DND-41 (cell line): ENCODE measurements at regions not wholly inside any gene's neighbourhood (a gene's known extent, or its start where the extent isn't known, plus 50 kb on each side); places are given as distances from the start of the nearest gene placed in this dataset.

Experiments used
- ATAC-seq: fragments of 200-7000 bp; cut with Tn5 transposase; 3 replicates; pipeline ENCODE4 v1.9.1; 2021; ENCODE audit warnings: low read depth; ENCODE audit not compliant: insufficient read depth
- DNase-seq: peaks from one replicate; pipeline ENCODE4 v3.0.0-alpha.2; 2020
- H2AFZ ChIP-seq: 2 replicates; pipeline ENCODE4 v1.6.0; 2012; ENCODE audit warnings: low read depth, low read length
- H3K27ac ChIP-seq: 2 replicates; pipeline ENCODE4 v1.5.1; 2012; ENCODE audit warnings: low read length, inconsistent platforms
- H3K27me3 ChIP-seq: fragments of 200-600 bp; sonication (generic); 2 replicates; pipeline ENCODE4 v1.6.0; 2012; ENCODE audit warnings: low read length, mild to moderate bottlenecking, inconsistent platforms; ENCODE audit not compliant: insufficient read depth, poor library complexity
- H3K36me3 ChIP-seq: 2 replicates; pipeline ENCODE4 v1.5.1; 2012; ENCODE audit warnings: low read length, inconsistent platforms; ENCODE audit not compliant: insufficient read depth
- H3K4me1 ChIP-seq: 2 replicates; pipeline ENCODE4 v1.5.1; 2012; ENCODE audit warnings: mild to moderate bottlenecking, low read length; ENCODE audit not compliant: insufficient read depth
- H3K4me2 ChIP-seq: 2 replicates; pipeline ENCODE4 v1.6.0; 2012; ENCODE audit warnings: mild to moderate bottlenecking, moderate library complexity, low read length, inconsistent platforms; ENCODE audit not compliant: insufficient read depth
- H3K4me3 ChIP-seq, 2 experiments: fragments of 200-600 bp in 1 of 2; shearing (Covaris generic) in 1 of 2; 2 replicates each; pipeline ENCODE4 v1.5.1; 2012 to 2016; ENCODE audit warnings: inconsistent platforms in 2 of 2, low read length in 2 of 2, mild to moderate bottlenecking in 2 of 2, low read depth in 1 of 2, moderate library complexity in 1 of 2
- H3K79me2 ChIP-seq: 2 replicates; pipeline ENCODE4 v1.6.0; 2012; ENCODE audit warnings: low read length, inconsistent platforms; ENCODE audit not compliant: insufficient read depth
- H3K9ac ChIP-seq: 2 replicates; pipeline ENCODE4 v1.6.0; 2012; ENCODE audit warnings: low read depth, mild to moderate bottlenecking, inconsistent platforms, low read length, moderate library complexity
- H3K9me3 ChIP-seq: 2 replicates; pipeline ENCODE4 v1.5.1; 2012; ENCODE audit warnings: low read length, moderate library complexity, mild to moderate bottlenecking, inconsistent platforms; ENCODE audit not compliant: insufficient read depth, severe bottlenecking
- H4K20me1 ChIP-seq: 2 replicates; pipeline ENCODE4 v1.6.0; 2012; ENCODE audit warnings: low read length; ENCODE audit not compliant: insufficient read depth
- CTCF ChIP-seq: IDR thresholded peaks from 2 replicates; pipeline ENCODE4 v1.5.1; 2012; ENCODE audit warnings: borderline replicate concordance, low read length, moderate library complexity, mild to moderate bottlenecking; ENCODE audit not compliant: poor library complexity, severe bottlenecking; ENCODE audit errors: extremely low read depth
- EZH2 ChIP-seq: IDR thresholded peaks from 3 replicates; pipeline ENCODE4 v1.6.1; 2012; ENCODE audit warnings: borderline replicate concordance, low read depth, mild to moderate bottlenecking, moderate library complexity, low read length, inconsistent platforms; ENCODE audit not compliant: severe bottlenecking

- Histone ChIP-seq H3K4me2 (no peak overlapping the region), H4K20me1 (no peaks in the 10 kb centered on the region), H3K79me2 (no peaks in the 10 kb centered on the region), H3K36me3 (no peaks in the 10 kb centered on the region), H3K4me1 (no peaks in the 10 kb centered on the region), H2AFZ (no peak overlapping the region), H3K9me3 (no peaks in the 10 kb centered on the region), H3K9ac (no peak overlapping the region), H3K27me3 (peaks cover 5% of the 10 kb centered on the region), H3K27ac (no peak overlapping the region), H3K4me3 (no peak overlapping the region)
- DNase-seq (no peak), ATAC-seq (no peak)
- TF ChIP-seq CTCF, result no peak
- TF ChIP-seq EZH2, result no peak
Measured at GRCh38 chr3:43926055-43926454, 235.3 kb downstream of the ABHD5 start.

GRCh38 chr3:43932921-43933320 lies 242.2 kb downstream of the ABHD5 start:
- DNase-seq (no peak), ATAC-seq (no peak)
- Histone ChIP-seq H3K79me2 (no peaks in the 10 kb centered on the region), H3K27ac (no peak overlapping the region), H3K4me3 (no peak overlapping the region), H3K4me1 (no peaks in the 10 kb centered on the region), H3K27me3 (no peaks in the 10 kb centered on the region), H3K9ac (no peak overlapping the region), H3K4me2 (no peak overlapping the region), H3K9me3 (no peaks in the 10 kb centered on the region), H2AFZ (no peak overlapping the region), H3K36me3 (no peaks in the 10 kb centered on the region), H4K20me1 (no peaks in the 10 kb centered on the region)
- TF ChIP-seq EZH2 (no peak), CTCF (no peak)

GRCh38 chr3:43948013-43948412 lies 257.3 kb downstream of the ABHD5 start:
- Histone ChIP-seq H3K4me2 (no peak overlapping the region), H3K9me3 (no peaks in the 10 kb centered on the region), H4K20me1 (no peaks in the 10 kb centered on the region; the same call in 1 of the 2 replicates), H3K9ac (no peak overlapping the region), H3K36me3 (no peaks in the 10 kb centered on the region), H3K79me2 (no peaks in the 10 kb centered on the region), H2AFZ (no peak overlapping the region), H3K27ac (no peak overlapping the region), H3K27me3 (peaks cover 14% of the 10 kb centered on the region), H3K4me1 (no peaks in the 10 kb centered on the region; the same call in 1 of the 2 replicates), H3K4me3 (no peak overlapping the region)
- ATAC-seq (no peak), DNase-seq (no peak)
- TF ChIP-seq CTCF, result no peak
- TF ChIP-seq EZH2, result no peak

GRCh38 chr3:43949594-43949993 lies 258.9 kb downstream of the ABHD5 start:
- DNase-seq, result no peak
- Histone ChIP-seq H3K27ac (no peak overlapping the region), H3K9ac (no peak overlapping the region), H2AFZ (no peak overlapping the region), H3K4me1 (no peaks in the 10 kb centered on the region; the same call in 1 of the 2 replicates), H4K20me1 (no peaks in the 10 kb centered on the region; the same call in 1 of the 2 replicates), H3K9me3 (no peaks in the 10 kb centered on the region), H3K4me2 (no peak overlapping the region), H3K79me2 (no peaks in the 10 kb centered on the region), H3K4me3 (no peak overlapping the region), H3K27me3 (peaks cover 14% of the 10 kb centered on the region), H3K36me3 (no peaks in the 10 kb centered on the region)
- ATAC-seq, result no peak
- TF ChIP-seq EZH2 (no peak), CTCF (no peak)
